ENCODE measurements at regions not wholly inside any gene's neighbourhood (a gene's known extent, or its start where the extent isn't known, plus 50 kb on each side); places are given as distances from the start of the nearest gene placed in this dataset.

GRCh38 chr1:94648225-94649007 lies 106.9 kb upstream of the F3 start:
- TF ChIP-seq FOXA1 (IDR thresholded peaks at IDR 0.05) = no peak
- no peak for TF ChIP-seq PKNOX1 (IDR thresholded peaks at IDR 0.05)
- no peak for TF ChIP-seq ELF4 (IDR thresholded peaks at IDR 0.05)
- TF ChIP-seq FOXK2 (IDR thresholded peaks at IDR 0.05) = no peak
- TF ChIP-seq SUZ12 (IDR thresholded peaks at IDR 0.05) = no peak
- TF ChIP-seq BHLHE40 (IDR thresholded peaks at IDR 0.05; ENCODE audit: borderline replicate concordance) = no peak
- no peak for TF ChIP-seq ZNF384 (IDR thresholded peaks at IDR 0.05)
- no peak for TF ChIP-seq CTBP1 (IDR thresholded peaks at IDR 0.05; ENCODE audit: borderline replicate concordance)
- no peak for TF ChIP-seq ARNT (IDR thresholded peaks at IDR 0.05)
- TF ChIP-seq TARDBP (IDR thresholded peaks at IDR 0.05) = no peak
